NOMO-1 (cell line): ENCODE measurements at regions not wholly inside any gene's neighbourhood (a gene's known extent, or its start where the extent isn't known, plus 50 kb on each side); places are given as distances from the start of the nearest gene placed in this dataset.

Experiments used
- DNase-seq, 2 experiments: peaks; one replicate each; lab custom pipeline; 2025; ENCODE audit not compliant: unreplicated experiment in 2 of 2; lab: John Stamatoyannopoulos, UW

GRCh38 chr15:47139965-47140364 lies 577.3 kb upstream of the SEMA6D start:
- no peak for DNase-seq

- no peak for DNase-seq
Observed at GRCh38 chr15:47157827-47158226, 559.5 kb upstream of the SEMA6D start.

- DNase-seq, result no peak
Observed at GRCh38 chr15:47158573-47158972, 558.7 kb upstream of the SEMA6D start.

- DNase-seq, result no peak
Observed at GRCh38 chr15:47177177-47177576, 540.1 kb upstream of the SEMA6D start.

- no peak for DNase-seq
Observed at GRCh38 chr15:47179988-47180387, 537.3 kb upstream of the SEMA6D start.

- no peak for DNase-seq
Observed at GRCh38 chr15:47182818-47183217, 534.5 kb upstream of the SEMA6D start.

- DNase-seq, result no peak
Observed at GRCh38 chr15:47184003-47184907, 533.0 kb upstream of the SEMA6D start.

- DNase-seq, result no peak
Observed at GRCh38 chr15:47184908-47185801, 532.1 kb upstream of the SEMA6D start.

- DNase-seq, result no peak
Observed at GRCh38 chr15:47186075-47186474, 531.2 kb upstream of the SEMA6D start.

- DNase-seq, result no peak
Observed at GRCh38 chr15:47188758-47189507, 528.4 kb upstream of the SEMA6D start.

GRCh38 chr15:47194718-47195117 lies 522.6 kb upstream of the SEMA6D start:
- peak in 1 of 2 experiments; percentile 18 for DNase-seq

GRCh38 chr15:47196048-47196447 lies 521.3 kb upstream of the SEMA6D start:
- DNase-seq, result peak; percentile 34 to 60

- no peak for DNase-seq
Observed at GRCh38 chr15:47203993-47204392, 513.3 kb upstream of the SEMA6D start.

- no peak for DNase-seq
Observed at GRCh38 chr15:47206358-47206978, 510.8 kb upstream of the SEMA6D start.

- no peak for DNase-seq
Observed at GRCh38 chr15:47209591-47209990, 507.7 kb upstream of the SEMA6D start.

- DNase-seq, result no peak
Observed at GRCh38 chr15:47212222-47213010, 504.9 kb upstream of the SEMA6D start.

GRCh38 chr15:47213883-47214282 lies 503.4 kb upstream of the SEMA6D start:
- DNase-seq, result no peak

GRCh38 chr15:47218295-47218694 lies 499.0 kb upstream of the SEMA6D start:
- DNase-seq, result no peak

GRCh38 chr15:47244361-47244760 lies 472.9 kb upstream of the SEMA6D start:
- DNase-seq, result no peak

- no peak for DNase-seq
Observed at GRCh38 chr15:47246317-47246716, 471.0 kb upstream of the SEMA6D start.
